Medulla oblongata (tissue), 1 donor: ENCODE measurements at regions not wholly inside any gene's neighbourhood (a gene's known extent, or its start where the extent isn't known, plus 50 kb on each side); places are given as distances from the start of the nearest gene placed in this dataset.
"Not testable (repeated sequence)": the region's sequence is repeated elsewhere in the genome, so short reads cannot be mapped to it uniquely, and the experiment has no call there.

Experiments
- DNase-seq: peaks from one replicate; pipeline ENCODE4 v3.0.0-alpha.2; 2015; ENCODE audit errors: extremely low spot score

DNA sequence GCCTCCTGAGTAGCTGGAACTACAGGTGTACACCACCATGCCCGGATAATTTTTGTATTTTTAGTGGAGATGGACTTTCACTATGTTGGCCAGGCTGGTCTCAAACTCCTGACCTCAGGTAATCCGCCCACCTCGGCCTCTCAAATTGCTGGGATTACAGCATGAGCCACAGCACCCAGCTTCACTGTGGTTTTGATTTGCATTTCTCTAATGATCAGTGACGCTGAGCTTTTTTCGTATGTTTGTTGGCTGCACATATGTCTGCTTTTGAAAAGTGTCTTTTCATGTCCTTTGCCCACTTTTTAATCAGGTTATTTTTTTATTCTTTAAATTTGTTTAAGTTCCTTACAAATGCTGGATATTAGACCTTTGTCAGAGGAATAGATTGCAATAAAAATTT is 696.0 kb downstream of the ZBBX start:
- not testable (repeated sequence) for DNase-seq

DNA sequence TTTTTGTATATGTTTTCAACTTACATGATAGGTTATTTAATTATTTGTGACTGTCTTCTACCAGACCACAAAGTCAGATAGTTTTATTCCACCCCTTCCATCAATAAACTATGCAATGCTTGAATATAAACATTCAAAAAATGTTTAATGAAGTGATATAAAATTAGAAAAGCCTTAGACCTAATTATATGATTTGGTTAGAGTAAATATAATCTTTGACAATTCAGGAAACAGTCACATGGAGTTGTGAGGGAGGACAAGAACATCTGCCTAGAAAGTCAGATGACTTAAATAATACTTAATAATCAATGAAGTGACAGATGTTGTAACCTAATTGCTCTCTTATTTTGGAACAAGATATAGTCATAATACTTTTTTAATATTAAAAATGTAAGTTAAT is 710.3 kb downstream of the ZBBX start:
- no peak for DNase-seq

DNA sequence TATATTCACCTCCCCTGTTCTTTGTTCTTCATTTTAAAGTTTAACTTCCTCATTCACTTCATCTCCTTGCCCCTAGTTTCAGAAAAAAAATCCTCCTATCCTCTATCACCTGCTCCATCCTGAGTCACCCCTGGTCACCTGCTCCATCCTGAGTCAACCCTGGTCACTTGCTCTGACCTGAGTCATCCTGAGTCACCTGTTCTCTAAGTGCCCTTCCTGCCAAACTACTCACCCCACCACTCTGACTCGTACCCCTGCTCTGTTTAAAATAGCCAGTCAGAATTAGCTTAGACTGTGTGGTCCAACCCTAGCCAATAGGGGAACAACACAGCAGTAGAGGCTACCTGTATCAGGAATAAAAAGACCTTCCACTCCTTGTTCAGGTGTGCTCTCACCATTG is 716.9 kb downstream of the ZBBX start:
- DNase-seq: no peak

- DNase-seq: no peak
Observed at GRCh38 chr3:166661621-166662020, 718.5 kb downstream of the ZBBX start.

GRCh38 chr3:166660962-166661361 is 719.1 kb downstream of the ZBBX start:
- DNase-seq: no peak

DNA sequence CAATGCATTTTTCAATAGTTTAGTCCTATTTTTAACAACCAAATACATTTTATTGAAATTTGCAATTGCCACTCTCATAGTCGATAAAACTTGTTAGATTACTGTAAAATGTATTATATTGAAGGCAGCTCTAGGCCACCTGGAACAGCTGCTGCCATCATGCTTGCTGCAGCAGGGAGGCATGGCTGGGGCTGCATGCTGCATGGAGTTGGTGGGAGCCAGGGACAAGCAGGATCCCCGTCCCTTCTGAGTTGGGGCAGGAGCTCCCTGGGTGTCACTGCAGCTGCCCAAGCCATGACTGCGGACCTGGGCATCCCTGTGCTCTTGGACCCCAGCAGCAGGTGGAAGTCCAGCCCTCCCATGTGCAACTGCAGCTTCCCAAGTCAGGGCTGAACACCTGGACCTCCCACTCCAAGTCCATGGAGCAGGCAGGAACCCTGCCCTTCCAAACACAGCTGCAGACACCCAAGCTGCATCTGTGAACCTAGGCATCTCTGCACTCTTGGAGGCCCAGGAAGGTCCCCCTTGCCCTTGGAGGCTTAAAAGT is 742.0 kb downstream of the ZBBX start:
- no peak for DNase-seq

DNA sequence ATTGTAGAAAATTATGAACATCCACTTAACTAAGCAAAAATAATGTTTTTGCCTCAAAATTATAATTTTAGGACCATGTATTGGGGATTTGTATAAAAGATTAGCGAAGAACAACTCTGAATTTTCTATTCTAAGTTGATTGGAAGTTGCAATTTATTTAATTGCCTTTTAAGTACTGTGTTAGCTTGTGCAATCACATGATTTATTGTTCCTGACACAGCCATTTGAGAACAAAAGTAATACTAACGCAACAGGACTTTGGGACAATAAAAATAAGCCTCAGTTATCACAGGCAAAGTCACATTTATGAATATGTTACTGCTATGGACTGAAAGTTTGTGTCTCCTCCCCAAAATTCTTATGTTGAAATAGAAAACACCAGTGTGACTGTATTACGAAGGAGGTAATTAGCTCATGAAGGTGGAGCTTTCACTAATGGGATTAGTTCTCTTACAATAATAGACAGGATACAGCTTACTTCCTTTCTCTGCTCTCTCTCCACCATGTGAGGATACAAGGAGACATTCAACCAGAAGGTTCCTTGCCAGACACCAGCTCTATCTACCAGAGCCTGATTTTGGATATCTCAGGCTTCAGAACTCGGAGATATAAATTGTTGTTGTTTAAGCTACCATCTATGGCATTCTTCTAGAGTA is 745.9 kb downstream of the ZBBX start:
- DNase-seq: no peak

DNA sequence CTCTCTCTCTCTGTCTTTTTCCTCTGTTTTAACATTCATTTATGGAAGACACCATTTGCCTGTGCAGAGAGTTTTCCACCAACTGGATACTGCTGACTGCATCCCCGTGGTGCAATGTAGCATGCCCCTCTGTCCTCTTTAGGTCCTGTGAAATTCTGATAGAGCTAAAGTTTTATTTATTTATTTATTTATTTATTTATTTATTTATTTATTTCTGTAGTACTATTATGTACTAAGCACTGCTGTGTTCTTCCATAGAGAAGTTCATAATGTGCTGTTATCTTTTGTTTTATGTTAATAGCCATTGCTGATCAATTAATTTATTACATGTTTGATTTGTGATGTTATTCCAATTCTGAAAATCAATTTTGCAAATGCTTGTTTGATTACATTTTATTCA is 749.9 kb downstream of the ZBBX start:
- no peak for DNase-seq

- no peak for DNase-seq
Observed at GRCh38 chr3:166613365-166613764, 766.7 kb downstream of the ZBBX start.

DNA sequence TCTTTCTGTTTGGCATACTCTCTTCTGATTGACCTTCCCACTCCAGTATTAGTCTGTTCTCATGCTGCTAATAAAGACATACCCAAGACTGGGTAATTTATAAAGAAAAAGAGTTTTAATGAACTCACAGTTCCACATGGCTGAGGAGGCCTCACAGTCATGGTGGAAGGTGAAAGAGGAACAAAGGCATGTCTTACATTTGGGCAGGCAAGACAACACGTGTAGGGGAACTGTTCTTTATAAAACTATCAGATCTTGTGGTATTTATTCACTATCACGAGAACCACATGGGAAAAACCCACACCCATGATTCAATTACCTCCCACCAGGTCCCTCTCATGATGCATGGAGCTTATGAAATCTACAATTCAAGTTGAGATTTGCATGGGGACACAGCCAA is 767.3 kb downstream of the ZBBX start:
- DNase-seq: not testable (repeated sequence)

DNA sequence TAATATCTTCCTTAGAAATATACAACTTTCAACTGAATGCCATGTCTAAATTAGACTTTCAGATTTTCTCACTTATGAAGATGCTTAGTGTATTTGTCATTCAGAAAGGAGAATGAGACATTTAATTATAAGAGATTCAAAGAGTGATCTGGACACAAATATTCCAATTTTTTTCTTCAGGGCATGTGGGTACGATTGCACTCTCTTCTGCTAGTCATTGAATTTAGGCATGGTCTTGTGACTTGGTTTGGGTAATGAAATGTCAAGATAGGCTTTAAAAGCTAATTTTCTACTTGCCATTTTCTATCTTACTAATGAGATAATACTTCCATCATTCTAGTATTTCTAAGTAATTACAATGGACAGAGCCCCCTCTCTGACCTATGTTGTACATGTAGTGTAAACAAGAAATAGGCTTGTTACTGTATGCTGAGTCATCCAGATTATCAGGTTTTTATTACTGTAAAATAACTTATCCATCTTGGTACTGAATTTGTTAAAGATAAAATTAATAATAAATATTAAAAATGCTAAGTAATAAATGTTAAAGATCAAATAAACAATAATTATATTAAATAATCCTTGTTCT is 770.8 kb upstream of the BCHE start:
- DNase-seq: no peak

- no peak for DNase-seq
Observed at GRCh38 chr3:166606988-166607387, 769.8 kb upstream of the BCHE start.

DNA sequence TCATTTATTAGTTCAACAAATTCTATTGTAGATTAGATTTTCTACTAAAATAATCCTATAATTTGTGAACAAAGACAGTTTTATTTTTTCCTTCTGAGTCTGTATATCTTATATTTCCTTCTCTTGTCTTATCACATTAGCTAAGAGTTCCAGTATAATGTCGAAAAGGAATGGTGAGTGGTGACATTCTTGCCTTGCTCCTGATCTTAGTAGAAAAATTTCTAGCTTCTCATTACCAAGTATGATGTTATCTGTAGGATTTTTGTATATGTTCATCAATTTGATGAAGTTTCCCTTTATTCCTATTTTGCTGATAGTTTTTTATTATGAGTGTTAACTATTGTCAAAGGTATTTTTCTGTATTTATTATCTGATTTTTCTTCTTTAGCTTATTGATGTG is 756.6 kb upstream of the BCHE start:
- no peak for DNase-seq

DNA sequence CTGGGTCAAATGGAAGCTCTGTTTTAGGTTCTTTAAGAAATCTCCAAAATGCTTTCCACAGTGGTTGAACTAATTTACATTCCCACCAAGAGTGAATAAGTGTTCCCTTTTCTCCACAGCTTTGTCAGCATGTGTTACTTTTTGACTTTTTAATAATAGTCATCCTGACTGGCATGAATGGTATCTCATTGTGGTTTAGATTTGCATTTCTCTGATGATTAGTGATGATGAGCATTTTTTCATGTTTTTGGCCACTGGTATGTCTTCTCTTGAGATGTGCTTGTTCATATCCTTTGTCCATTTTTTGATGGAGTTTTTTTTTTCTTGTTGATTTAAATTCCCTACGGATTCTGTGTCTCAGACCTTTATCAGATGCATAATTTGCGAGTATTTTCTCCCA is 745.0 kb upstream of the BCHE start:
- no peak for DNase-seq

DNA sequence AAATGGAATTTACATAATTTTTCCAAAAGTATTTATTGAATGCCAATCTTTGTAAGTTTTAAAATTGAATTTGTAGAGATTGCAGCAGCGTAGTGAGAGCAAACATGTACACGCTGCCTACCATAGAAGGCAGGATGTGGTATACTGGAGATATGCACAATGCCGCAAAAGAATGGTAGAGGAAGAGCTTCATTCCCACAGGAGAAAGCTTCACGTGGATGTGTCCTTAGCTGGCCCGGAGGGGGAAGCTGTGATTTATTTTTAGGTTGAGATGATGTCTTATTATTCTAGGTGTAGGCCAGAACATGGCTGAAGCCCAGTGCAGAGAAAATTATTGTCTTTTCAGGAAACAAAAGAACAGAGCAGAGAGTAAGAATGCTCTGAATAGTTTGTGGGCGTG is 743.3 kb upstream of the BCHE start:
- DNase-seq: no peak

DNA sequence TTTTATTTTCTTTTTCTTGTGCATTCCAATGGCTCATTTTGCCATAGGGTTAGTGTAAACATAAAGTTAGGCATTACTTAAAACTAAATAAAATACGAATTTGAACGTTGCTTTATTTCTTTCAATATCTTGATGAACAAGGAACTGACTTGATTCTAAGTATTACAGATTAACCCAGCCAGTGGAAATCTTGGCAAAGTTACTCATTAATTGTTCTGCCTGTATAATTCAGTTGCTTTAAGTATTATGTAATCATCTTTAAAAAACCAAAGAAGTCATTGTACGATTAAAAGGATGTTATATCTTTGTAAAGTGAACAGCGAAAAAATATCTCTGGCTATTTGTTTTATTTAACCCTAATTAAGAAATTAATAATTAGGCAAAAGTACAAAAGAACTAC is 737.9 kb upstream of the BCHE start:
- no peak for DNase-seq

DNA sequence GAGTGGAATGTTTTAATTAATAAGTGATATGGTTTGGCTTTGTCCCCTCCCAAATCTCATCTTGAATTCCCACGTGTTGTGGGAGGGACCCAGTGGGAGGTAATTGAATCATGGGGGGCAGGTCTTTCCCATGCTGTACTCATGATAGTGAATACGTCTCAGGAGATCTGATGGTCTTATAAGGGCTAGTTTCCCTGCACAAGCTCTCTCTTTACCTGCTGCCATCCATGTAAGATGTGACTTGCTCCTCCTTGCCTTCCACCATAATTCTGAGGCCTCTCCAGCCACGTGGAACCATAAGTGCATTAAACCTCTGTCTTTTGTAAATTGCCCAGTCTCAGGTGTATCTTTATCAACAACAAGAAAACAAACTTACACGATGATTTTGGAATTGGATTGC is 734.5 kb upstream of the BCHE start:
- not testable (repeated sequence) for DNase-seq

GRCh38 chr3:166570102-166570501 is 732.9 kb upstream of the BCHE start:
- no peak for DNase-seq

- DNase-seq: no peak
Observed at GRCh38 chr3:166569589-166569988, 732.4 kb upstream of the BCHE start.

DNA sequence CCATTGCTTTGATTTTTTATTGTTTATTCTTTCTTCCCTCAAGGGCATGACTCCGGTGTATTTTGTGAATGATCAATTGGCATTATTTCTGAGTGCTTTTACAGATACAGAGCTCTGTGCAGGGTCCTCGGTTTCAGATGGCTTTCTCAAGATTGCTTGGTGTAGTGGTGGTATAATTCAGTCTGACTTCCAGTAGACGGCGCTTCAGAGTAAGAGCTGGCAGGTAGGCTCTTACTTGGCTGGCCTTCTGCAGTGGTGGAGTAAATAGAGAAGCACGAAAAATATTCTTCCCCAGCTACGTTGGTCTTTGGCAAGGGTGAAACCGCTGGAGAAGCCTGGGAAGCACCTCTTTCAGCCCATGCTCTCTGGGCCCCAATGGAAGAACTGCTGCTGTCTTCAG is 723.0 kb upstream of the BCHE start:
- DNase-seq: no peak

DNA sequence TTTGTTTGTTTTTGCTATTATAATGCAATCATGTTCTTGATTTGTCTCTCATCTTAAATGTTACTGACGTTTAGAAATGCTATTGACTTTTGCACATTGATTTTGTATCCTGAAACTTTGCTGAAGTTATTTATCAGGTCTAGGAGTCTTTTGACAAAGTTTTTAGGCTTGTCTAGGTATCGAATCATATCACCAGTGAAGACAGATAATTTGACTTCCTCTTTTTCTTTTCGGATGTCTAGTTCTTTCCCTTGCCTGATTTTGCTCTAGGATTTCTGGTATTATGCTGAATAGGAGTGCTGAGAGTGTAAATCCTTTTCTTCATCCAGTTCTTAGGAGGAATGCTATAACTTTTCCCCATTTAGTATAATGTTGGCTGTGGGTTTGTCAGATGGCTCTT is 719.7 kb upstream of the BCHE start:
- DNase-seq: no peak

GRCh38 chr3:166554023-166554422 is 716.8 kb upstream of the BCHE start:
- no peak for DNase-seq

DNA sequence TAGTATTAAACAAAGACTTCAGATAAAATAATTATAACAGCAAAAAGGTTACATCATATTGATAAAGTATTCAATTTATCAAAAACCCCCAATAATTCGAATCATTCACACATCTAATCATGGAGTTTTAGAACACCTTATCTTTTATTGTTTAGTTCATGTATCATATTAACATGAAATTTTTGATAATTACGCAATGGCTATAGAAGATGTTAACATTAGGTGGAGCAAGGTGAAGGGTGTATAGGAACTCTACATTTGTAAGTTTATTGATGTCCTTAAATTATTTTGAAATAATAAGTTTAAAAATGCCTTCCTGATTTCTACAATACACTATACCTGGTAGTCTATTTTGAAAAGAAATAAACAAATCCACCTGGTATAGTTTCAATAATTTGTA is 696.5 kb upstream of the BCHE start:
- DNase-seq: no peak

GRCh38 chr3:166531730-166532129 is 694.5 kb upstream of the BCHE start:
- no peak for DNase-seq
